RWPE2 (cell line): ENCODE measurements at regions not wholly inside any gene's neighbourhood (a gene's known extent, or its start where the extent isn't known, plus 50 kb on each side); places are given as distances from the start of the nearest gene placed in this dataset.
A peak's percentile ranks its signal among the peaks of the same experiment; 100 is the strongest.

ENCODE experiments used
- ATAC-seq: fragments of 200-7000 bp; cut with Tn5 transposase; 3 replicates; pipeline ENCODE4 v1.9.1; 2021; ENCODE audit warnings: low read depth
- DNase-seq: peaks from one replicate; pipeline ENCODE4 v3.0.0-alpha.2; 2020; ENCODE audit warnings: low spot score
- H3K27ac ChIP-seq: fragments of 450-650 bp; 2 replicates; pipeline ENCODE4 v1.5.1; 2017; ENCODE audit warnings: mild to moderate bottlenecking; ENCODE audit not compliant: poor library complexity, severe bottlenecking
- H3K27me3 ChIP-seq: fragments of 250-450 bp; sonication (Bioruptor Pico); 2 replicates; pipeline ENCODE4 v1.5.1; 2021; ENCODE audit warnings: mild to moderate bottlenecking, moderate library complexity; ENCODE audit not compliant: insufficient read depth, poor library complexity, severe bottlenecking
- H3K36me3 ChIP-seq: fragments of 250-450 bp; sonication (Bioruptor Pico); 2 replicates; pipeline ENCODE4 v1.5.1; 2020; ENCODE audit warnings: low read depth, mild to moderate bottlenecking, moderate library complexity
- H3K4me1 ChIP-seq: fragments of 250-450 bp; sonication (Bioruptor Pico); 2 replicates; pipeline ENCODE4 v1.5.1; 2021; ENCODE audit warnings: mild to moderate bottlenecking, moderate library complexity; ENCODE audit not compliant: insufficient read depth, poor library complexity, severe bottlenecking
- H3K4me3 ChIP-seq: fragments of 250-450 bp; sonication (Bioruptor Pico); 2 replicates; pipeline ENCODE4 v1.5.1; 2021; ENCODE audit warnings: mild to moderate bottlenecking, moderate library complexity; ENCODE audit not compliant: severe bottlenecking
- H3K9me3 ChIP-seq: fragments of 250-450 bp; sonication (Bioruptor Pico); 2 replicates; pipeline ENCODE4 v1.5.1; 2021; ENCODE audit warnings: mild to moderate bottlenecking, moderate library complexity; ENCODE audit not compliant: severe bottlenecking
- TF ChIP-seq, protein P1 (sequence below): fragments of 450-650 bp; IDR thresholded peaks from one replicate; pipeline ENCODE4 v1.5.1; 2017; ENCODE audit warnings: mild to moderate bottlenecking, moderate library complexity; ENCODE audit not compliant: poor library complexity, severe bottlenecking

DNA sequence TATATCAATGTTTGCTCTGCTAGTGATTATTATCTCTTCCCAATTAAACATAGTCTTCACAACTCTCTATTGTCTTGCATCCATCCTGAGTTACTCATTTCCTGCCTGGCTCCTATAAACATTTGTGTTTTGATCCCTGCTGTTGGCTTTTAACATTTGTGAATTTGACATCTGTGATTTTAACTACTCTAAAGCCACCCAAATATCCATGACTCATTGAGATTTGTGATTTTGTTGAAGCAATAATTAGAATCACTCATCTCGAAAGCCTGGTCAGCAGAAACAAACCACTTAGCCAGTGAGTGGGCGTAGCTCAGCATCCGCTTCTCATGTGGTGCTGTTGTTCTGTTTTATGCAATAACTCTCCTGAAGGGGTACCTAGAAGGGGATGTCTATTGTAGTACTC is 174.3 kb upstream of the ZBTB20 start:
- Histone ChIP-seq H3K27me3 (no peaks in the 10 kb centered on the region), H3K9me3 (no peaks in the 10 kb centered on the region), H3K36me3 (no peaks in the 10 kb centered on the region), H3K4me1 (peaks cover 4% of the 10 kb centered on the region), H3K27ac (no peak overlapping the region), H3K4me3 (no peak overlapping the region)
- ATAC-seq (peak; percentile 12; the same call in 1 of the 3 replicates), DNase-seq (no peak)
- TF ChIP-seq, protein P1, sequence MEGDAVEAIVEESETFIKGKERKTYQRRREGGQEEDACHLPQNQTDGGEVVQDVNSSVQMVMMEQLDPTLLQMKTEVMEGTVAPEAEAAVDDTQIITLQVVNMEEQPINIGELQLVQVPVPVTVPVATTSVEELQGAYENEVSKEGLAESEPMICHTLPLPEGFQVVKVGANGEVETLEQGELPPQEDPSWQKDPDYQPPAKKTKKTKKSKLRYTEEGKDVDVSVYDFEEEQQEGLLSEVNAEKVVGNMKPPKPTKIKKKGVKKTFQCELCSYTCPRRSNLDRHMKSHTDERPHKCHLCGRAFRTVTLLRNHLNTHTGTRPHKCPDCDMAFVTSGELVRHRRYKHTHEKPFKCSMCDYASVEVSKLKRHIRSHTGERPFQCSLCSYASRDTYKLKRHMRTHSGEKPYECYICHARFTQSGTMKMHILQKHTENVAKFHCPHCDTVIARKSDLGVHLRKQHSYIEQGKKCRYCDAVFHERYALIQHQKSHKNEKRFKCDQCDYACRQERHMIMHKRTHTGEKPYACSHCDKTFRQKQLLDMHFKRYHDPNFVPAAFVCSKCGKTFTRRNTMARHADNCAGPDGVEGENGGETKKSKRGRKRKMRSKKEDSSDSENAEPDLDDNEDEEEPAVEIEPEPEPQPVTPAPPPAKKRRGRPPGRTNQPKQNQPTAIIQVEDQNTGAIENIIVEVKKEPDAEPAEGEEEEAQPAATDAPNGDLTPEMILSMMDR = no peak

DNA sequence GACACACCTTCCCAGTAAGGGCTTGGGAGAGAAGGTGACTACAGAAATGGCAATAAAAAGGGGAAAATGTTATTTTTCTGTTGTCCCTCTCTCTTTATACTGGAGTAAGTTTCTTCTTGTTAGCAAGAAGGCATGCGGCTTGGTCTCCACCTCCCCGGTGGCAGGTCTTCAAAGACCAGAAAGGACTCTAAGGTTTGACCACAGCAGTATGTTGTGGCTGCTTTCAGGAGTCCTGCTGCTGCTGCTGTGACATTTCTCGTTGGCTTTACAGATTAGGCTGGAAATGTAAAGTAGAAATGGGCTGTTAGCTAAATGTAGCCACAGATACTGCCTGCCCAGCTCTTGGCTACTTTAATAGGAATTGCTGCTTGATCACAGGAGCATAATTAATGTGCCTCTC is 175.8 kb upstream of the ZBTB20 start:
- H3K9me3 ChIP-seq = no peaks in the 10 kb centered on the region
- H3K4me3 ChIP-seq = no peak overlapping the region
- no peaks in the 10 kb centered on the region for H3K27me3 ChIP-seq
- no peak for ATAC-seq
- no peak overlapping the region for H3K27ac ChIP-seq
- H3K36me3 ChIP-seq = no peaks in the 10 kb centered on the region
- H3K4me1 ChIP-seq = peaks cover 4% of the 10 kb centered on the region
- no peak for DNase-seq
- TF ChIP-seq, protein P1 = no peak

DNA sequence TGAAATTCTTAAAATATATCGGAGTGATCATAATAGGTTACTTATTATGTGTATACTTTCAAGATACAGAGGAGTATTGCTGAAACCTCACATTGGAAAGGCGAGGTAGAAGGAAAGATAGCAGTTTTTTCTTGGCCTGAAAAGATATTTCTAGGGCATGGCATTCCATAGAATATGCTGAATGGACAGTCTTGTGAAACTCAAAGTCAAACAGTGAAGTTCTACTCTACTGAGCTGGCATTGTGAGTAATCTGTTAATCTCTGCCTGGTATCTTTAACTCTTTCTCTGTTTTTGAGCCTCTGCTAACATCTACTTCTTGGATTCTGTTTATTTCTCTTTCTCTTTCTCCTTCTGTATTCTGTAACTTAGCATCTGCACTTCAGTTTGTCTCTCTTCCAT is 176.3 kb upstream of the ZBTB20 start:
- TF ChIP-seq, protein P1 = no peak
- H3K27ac ChIP-seq = no peak overlapping the region
- H3K9me3 ChIP-seq = no peaks in the 10 kb centered on the region
- ATAC-seq = no peak
- no peak for DNase-seq
- H3K36me3 ChIP-seq = no peaks in the 10 kb centered on the region
- peaks cover 4% of the 10 kb centered on the region for H3K4me1 ChIP-seq
- no peaks in the 10 kb centered on the region for H3K27me3 ChIP-seq
- no peak overlapping the region for H3K4me3 ChIP-seq

DNA sequence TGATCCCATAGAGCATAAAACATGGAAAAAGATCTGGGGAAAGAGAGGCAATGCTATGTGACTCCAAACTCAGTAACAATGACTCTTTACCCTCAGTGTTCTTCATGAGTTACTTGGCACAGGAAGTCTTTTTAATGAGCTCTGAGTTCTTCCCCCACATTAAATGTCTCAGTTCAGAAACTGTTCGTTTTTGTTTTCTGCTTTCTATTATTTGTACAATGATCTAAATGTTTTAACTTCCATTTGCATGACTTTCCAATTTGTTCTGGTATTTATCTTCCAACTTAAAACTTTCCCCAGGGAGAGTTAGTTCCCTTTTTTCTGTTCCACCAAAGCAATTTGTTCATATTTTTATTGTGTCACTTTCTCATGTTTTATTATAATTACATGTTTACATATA is 177.0 kb upstream of the ZBTB20 start:
- H3K4me3 ChIP-seq = no peak overlapping the region
- H3K36me3 ChIP-seq = no peaks in the 10 kb centered on the region
- no peaks in the 10 kb centered on the region for H3K9me3 ChIP-seq
- no peak overlapping the region for H3K27ac ChIP-seq
- TF ChIP-seq, protein P1 = no peak
- no peaks in the 10 kb centered on the region for H3K27me3 ChIP-seq
- no peak for ATAC-seq
- no peak for DNase-seq
- H3K4me1 ChIP-seq = peaks cover 4% of the 10 kb centered on the region

DNA sequence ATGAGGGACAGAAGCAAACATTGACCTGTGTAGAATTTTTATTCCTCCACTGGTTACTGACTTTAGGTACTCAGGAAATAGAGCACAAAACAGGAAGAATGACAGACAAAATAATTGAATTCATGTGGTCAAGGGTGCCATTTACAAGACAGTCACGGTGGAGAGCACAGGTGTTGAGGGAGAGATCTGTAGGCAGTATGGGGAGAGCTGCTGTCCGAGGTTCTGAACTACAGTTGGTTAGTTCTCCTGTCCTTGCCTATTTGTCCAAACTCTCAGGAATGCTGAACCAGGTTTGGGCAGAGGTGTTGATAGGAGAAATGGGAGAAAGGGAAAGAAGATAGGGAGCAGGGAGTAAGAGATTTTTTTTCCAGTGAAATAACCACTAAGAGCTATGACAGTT is 178.5 kb upstream of the ZBTB20 start:
- H3K9me3 ChIP-seq = no peaks in the 10 kb centered on the region
- no peaks in the 10 kb centered on the region for H3K36me3 ChIP-seq
- no peak overlapping the region for H3K27ac ChIP-seq
- ATAC-seq (peak; percentile 72; the same call in 2 of the 3 replicates), DNase-seq (no peak)
- peaks cover 4% of the 10 kb centered on the region for H3K4me1 ChIP-seq
- TF ChIP-seq, protein P1 = no peak
- no peaks in the 10 kb centered on the region for H3K27me3 ChIP-seq
- H3K4me3 ChIP-seq = no peak overlapping the region
